ENCODE measurements at regions not wholly inside any gene's neighbourhood (a gene's known extent, or its start where the extent isn't known, plus 50 kb on each side); places are given as distances from the start of the nearest gene placed in this dataset.
"Not testable (repeated sequence)": the region's sequence is repeated elsewhere in the genome, so short reads cannot be mapped to it uniquely, and the experiment has no call there.

- Histone ChIP-seq H2AFZ (ENCODE audit: low read length) (no peak overlapping the region), H3K4me1 (ENCODE audit: insufficient read depth, low read length, severe bottlenecking) (no peaks in the 10 kb centered on the region), H3K27me3 (ENCODE audit: insufficient read depth, low read length) (no peaks in the 10 kb centered on the region), H3K4me2 (ENCODE audit: low read length) (no peak overlapping the region), H3K36me3 (ENCODE audit: insufficient read depth, low read length) (no peaks in the 10 kb centered on the region), H3K27ac (ENCODE audit: low read depth, low read length, poor library complexity, severe bottlenecking) (no peak overlapping the region), H3K79me2 (ENCODE audit: insufficient read depth, low read length) (no peaks in the 10 kb centered on the region), H3K9me3 (ENCODE audit: low read length) (no peaks in the 10 kb centered on the region), H3K9ac (ENCODE audit: low read length) (no peak overlapping the region), H3F3A (ENCODE audit: insufficient read depth, low read length) (no peaks in the 10 kb centered on the region), H4K20me1 (ENCODE audit: insufficient read depth, low read length) (no peaks in the 10 kb centered on the region), H3K4me3 (ENCODE audit: low read depth, low read length, poor library complexity, severe bottlenecking) (no peak overlapping the region), H3K9me2 (ENCODE audit: low read depth, low read length) (no peaks in the 10 kb centered on the region)
- no peak for TF ChIP-seq EZH2 (IDR thresholded peaks at IDR 0.05; ENCODE audit: borderline replicate concordance, low read length)
- TF ChIP-seq CTCF (IDR thresholded peaks at IDR 0.05; ENCODE audit: low read length), result no peak
These were observed 76.2 kb upstream of the ADAMTS18 start for GRCh38 chr16:77511053-77511452.

- no peak overlapping the region for H3K27ac ChIP-seq (ENCODE audit: low read depth, low read length, poor library complexity, severe bottlenecking)
These were observed 79.8 kb upstream of the ADAMTS18 start for GRCh38 chr16:77514500-77515220.

GRCh38 chr16:77525226-77525625, 90.4 kb upstream of the ADAMTS18 start:
- not testable (repeated sequence) for H3F3A ChIP-seq (ENCODE audit: insufficient read depth, low read length); H4K20me1 ChIP-seq (ENCODE audit: insufficient read depth, low read length); H3K4me1 ChIP-seq (ENCODE audit: insufficient read depth, low read length, severe bottlenecking); H3K36me3 ChIP-seq (ENCODE audit: insufficient read depth, low read length); H3K27ac ChIP-seq (ENCODE audit: low read depth, low read length, poor library complexity, severe bottlenecking); H3K79me2 ChIP-seq (ENCODE audit: insufficient read depth, low read length); H3K4me2 ChIP-seq (ENCODE audit: low read length); H3K9me3 ChIP-seq (ENCODE audit: low read length); H2AFZ ChIP-seq (ENCODE audit: low read length); H3K9ac ChIP-seq (ENCODE audit: low read length); H3K4me3 ChIP-seq (ENCODE audit: low read depth, low read length, poor library complexity, severe bottlenecking); H3K9me2 ChIP-seq (ENCODE audit: low read depth, low read length); H3K27me3 ChIP-seq (ENCODE audit: insufficient read depth, low read length)

More at GRCh38 chr16:77514500-77515220, 79.8 kb upstream of the ADAMTS18 start:
- Histone ChIP-seq H3K36me3 (ENCODE audit: insufficient read depth, low read length) (no peaks in the 10 kb centered on the region), H3K9me2 (ENCODE audit: low read depth, low read length) (no peaks in the 10 kb centered on the region), H3F3A (ENCODE audit: insufficient read depth, low read length) (no peaks in the 10 kb centered on the region), H3K27me3 (ENCODE audit: insufficient read depth, low read length) (no peaks in the 10 kb centered on the region; the same call in 1 of the 2 replicates), H2AFZ (ENCODE audit: low read length) (no peak overlapping the region), H3K9me3 (ENCODE audit: low read length) (no peaks in the 10 kb centered on the region), H3K9ac (ENCODE audit: low read length) (no peak overlapping the region), H3K79me2 (ENCODE audit: insufficient read depth, low read length) (no peaks in the 10 kb centered on the region), H3K4me1 (ENCODE audit: insufficient read depth, low read length, severe bottlenecking) (no peaks in the 10 kb centered on the region), H3K4me3 (ENCODE audit: low read depth, low read length, poor library complexity, severe bottlenecking) (no peak overlapping the region), H4K20me1 (ENCODE audit: insufficient read depth, low read length) (no peaks in the 10 kb centered on the region), H3K4me2 (ENCODE audit: low read length) (no peak overlapping the region)
- no peak for TF ChIP-seq CTCF (IDR thresholded peaks at IDR 0.05; ENCODE audit: low read length)
- no peak for TF ChIP-seq EZH2 (IDR thresholded peaks at IDR 0.05; ENCODE audit: borderline replicate concordance, low read length)

GRCh38 chr16:77531752-77532151, 96.9 kb upstream of the ADAMTS18 start:
- H3K4me3 ChIP-seq (ENCODE audit: low read depth, low read length, poor library complexity, severe bottlenecking), result no peak overlapping the region
- no peaks in the 10 kb centered on the region for H3F3A ChIP-seq (ENCODE audit: insufficient read depth, low read length)
- TF ChIP-seq EZH2 (IDR thresholded peaks at IDR 0.05; ENCODE audit: borderline replicate concordance, low read length) (no peak), CTCF (IDR thresholded peaks at IDR 0.05; ENCODE audit: low read length) (no peak)
- no peaks in the 10 kb centered on the region for H3K9me2 ChIP-seq (ENCODE audit: low read depth, low read length)
- no peaks in the 10 kb centered on the region for H3K4me1 ChIP-seq (ENCODE audit: insufficient read depth, low read length, severe bottlenecking)
- H3K27me3 ChIP-seq (ENCODE audit: insufficient read depth, low read length), result no peaks in the 10 kb centered on the region
- no peak overlapping the region for H3K4me2 ChIP-seq (ENCODE audit: low read length)
- no peaks in the 10 kb centered on the region for H3K79me2 ChIP-seq (ENCODE audit: insufficient read depth, low read length)
- no peaks in the 10 kb centered on the region for H3K9me3 ChIP-seq (ENCODE audit: low read length)
- no peak overlapping the region for H3K27ac ChIP-seq (ENCODE audit: low read depth, low read length, poor library complexity, severe bottlenecking)
- H3K36me3 ChIP-seq (ENCODE audit: insufficient read depth, low read length), result no peaks in the 10 kb centered on the region
- H4K20me1 ChIP-seq (ENCODE audit: insufficient read depth, low read length), result no peaks in the 10 kb centered on the region
- no peak overlapping the region for H2AFZ ChIP-seq (ENCODE audit: low read length)
- H3K9ac ChIP-seq (ENCODE audit: low read length), result no peak overlapping the region
